SK-N-MC (cell line): ENCODE measurements at regions not wholly inside any gene's neighbourhood (a gene's known extent, or its start where the extent isn't known, plus 50 kb on each side); places are given as distances from the start of the nearest gene placed in this dataset.

ENCODE experiments used
- EZH2 ChIP-seq: fragments of 200-600 bp; sonication (generic); IDR thresholded peaks from one replicate; pipeline ENCODE4 v1.6.1; 2017; ENCODE audit warnings: antibody characterized with exemption
- POLR2AphosphoS5 ChIP-seq: IDR thresholded peaks from 2 replicates; pipeline ENCODE4 v1.6.1; 2012; ENCODE audit warnings: mild to moderate bottlenecking, low read depth, low read length, borderline replicate concordance

GRCh38 chr1:88530246-88530645, 153.8 kb upstream of the PKN2 start:
- TF ChIP-seq EZH2 = no peak
- no peak for TF ChIP-seq POLR2AphosphoS5
